ENCODE measurements at regions not wholly inside any gene's neighbourhood (a gene's known extent, or its start where the extent isn't known, plus 50 kb on each side); places are given as distances from the start of the nearest gene placed in this dataset.

DNA sequence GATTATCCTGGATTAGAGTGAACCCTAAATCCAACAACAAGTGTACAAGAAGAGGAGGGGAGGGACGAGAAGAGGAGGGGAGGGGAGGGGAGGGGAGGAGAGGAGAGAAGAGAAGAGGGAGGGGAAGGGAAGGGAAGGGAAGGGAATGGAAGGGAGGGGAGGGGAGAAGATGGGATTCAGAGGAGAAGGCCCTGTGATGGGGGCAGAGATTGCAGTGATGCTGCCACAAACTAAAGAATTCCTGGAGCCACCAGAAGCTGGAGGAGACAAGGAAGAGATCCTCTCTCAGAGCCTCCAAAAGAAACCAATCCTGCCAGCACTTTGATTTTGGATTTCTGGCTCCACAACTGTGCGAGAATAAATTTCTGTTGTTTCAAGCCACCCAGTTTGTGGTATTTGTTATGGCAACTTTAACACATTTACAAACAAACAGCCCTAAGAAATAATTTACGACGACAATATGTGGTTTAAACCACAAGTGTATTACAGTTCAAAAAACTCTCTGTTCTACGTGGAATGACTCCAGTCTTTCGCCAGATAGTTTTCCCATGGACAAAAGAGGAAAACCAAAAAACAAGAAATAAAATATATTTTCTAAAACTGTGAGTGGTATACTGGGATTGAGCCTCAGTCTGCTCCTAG is 235.4 kb downstream of the HDGFL1 start:
- H2AFZ ChIP-seq (ENCODE audit: low read depth, low read length): no peak overlapping the region

GRCh38 chr6:22807261-22807660 is 237.9 kb downstream of the HDGFL1 start:
- Histone ChIP-seq H3K27me3 (ENCODE audit: insufficient read depth, low read depth, low read length) (no peaks in the 10 kb centered on the region), H3K36me3 (ENCODE audit: insufficient read depth, low read length) (no peaks in the 10 kb centered on the region)
- TF ChIP-seq SMC3 (conservative IDR thresholded peaks at IDR 0.05; ENCODE audit: poor library complexity) (no peak), TAF1 (IDR thresholded peaks at IDR 0.05; ENCODE audit: low read depth) (no peak), EZH2 (IDR thresholded peaks at IDR 0.05; ENCODE audit: borderline replicate concordance, insufficient read depth, low read length, poor library complexity, severe bottlenecking) (no peak)

More for the DNA sequence above, 235.4 kb downstream of the HDGFL1 start:
- Histone ChIP-seq H4K20me1 (ENCODE audit: insufficient read depth) (no peaks in the 10 kb centered on the region), H3K36me3 (ENCODE audit: insufficient read depth, low read length) (no peaks in the 10 kb centered on the region), H3K79me2 (replicated peaks; ENCODE audit: insufficient read depth, low read length) (no peaks in the 10 kb centered on the region), H3K27me3 (ENCODE audit: insufficient read depth, low read depth, low read length) (no peaks in the 10 kb centered on the region), H3K9ac (ENCODE audit: low read length) (no peak overlapping the region), H3K4me3 (ENCODE audit: low read length) (no peak overlapping the region), H3K27ac (ENCODE audit: low read length) (no peak overlapping the region), H3K9me3 (ENCODE audit: low read length) (no peaks in the 10 kb centered on the region), H3F3A (ENCODE audit: insufficient read depth, low read length, poor library complexity, severe bottlenecking) (no peaks in the 10 kb centered on the region), H3K9me2 (ENCODE audit: insufficient read depth, low read length) (no peaks in the 10 kb centered on the region), H3K4me2 (ENCODE audit: low read length) (no peak overlapping the region)
- TF ChIP-seq POLR2AphosphoS5 (IDR thresholded peaks at IDR 0.05): no peak
- TF ChIP-seq EZH2 (IDR thresholded peaks at IDR 0.05; ENCODE audit: borderline replicate concordance, insufficient read depth, low read length, poor library complexity, severe bottlenecking): no peak
- TF ChIP-seq EP300 (conservative IDR thresholded peaks at IDR 0.05; ENCODE audit: poor library complexity, severe bottlenecking): no peak
- no peak for TF ChIP-seq REST (IDR thresholded peaks at IDR 0.05; ENCODE audit: borderline replicate concordance)
- TF ChIP-seq SMC3 (conservative IDR thresholded peaks at IDR 0.05; ENCODE audit: poor library complexity): no peak
- TF ChIP-seq RAD21 (conservative IDR thresholded peaks at IDR 0.05): no peak
- TF ChIP-seq, protein P1, sequence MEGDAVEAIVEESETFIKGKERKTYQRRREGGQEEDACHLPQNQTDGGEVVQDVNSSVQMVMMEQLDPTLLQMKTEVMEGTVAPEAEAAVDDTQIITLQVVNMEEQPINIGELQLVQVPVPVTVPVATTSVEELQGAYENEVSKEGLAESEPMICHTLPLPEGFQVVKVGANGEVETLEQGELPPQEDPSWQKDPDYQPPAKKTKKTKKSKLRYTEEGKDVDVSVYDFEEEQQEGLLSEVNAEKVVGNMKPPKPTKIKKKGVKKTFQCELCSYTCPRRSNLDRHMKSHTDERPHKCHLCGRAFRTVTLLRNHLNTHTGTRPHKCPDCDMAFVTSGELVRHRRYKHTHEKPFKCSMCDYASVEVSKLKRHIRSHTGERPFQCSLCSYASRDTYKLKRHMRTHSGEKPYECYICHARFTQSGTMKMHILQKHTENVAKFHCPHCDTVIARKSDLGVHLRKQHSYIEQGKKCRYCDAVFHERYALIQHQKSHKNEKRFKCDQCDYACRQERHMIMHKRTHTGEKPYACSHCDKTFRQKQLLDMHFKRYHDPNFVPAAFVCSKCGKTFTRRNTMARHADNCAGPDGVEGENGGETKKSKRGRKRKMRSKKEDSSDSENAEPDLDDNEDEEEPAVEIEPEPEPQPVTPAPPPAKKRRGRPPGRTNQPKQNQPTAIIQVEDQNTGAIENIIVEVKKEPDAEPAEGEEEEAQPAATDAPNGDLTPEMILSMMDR (IDR thresholded peaks at IDR 0.05; ENCODE audit: poor library complexity, severe bottlenecking): no peak
- no peak for TF ChIP-seq MXI1 (conservative IDR thresholded peaks at IDR 0.05; ENCODE audit: poor library complexity, severe bottlenecking)
- no peak for TF ChIP-seq TAF1 (IDR thresholded peaks at IDR 0.05; ENCODE audit: low read depth)

More at GRCh38 chr6:22807261-22807660, 237.9 kb downstream of the HDGFL1 start:
- no peak overlapping the region for H3K4me3 ChIP-seq (ENCODE audit: low read length)
- no peaks in the 10 kb centered on the region for H4K20me1 ChIP-seq (ENCODE audit: insufficient read depth)
- no peaks in the 10 kb centered on the region for H3K9me2 ChIP-seq (ENCODE audit: insufficient read depth, low read length)
- no peak overlapping the region for H3K9ac ChIP-seq (ENCODE audit: low read length)
- H3F3A ChIP-seq (ENCODE audit: insufficient read depth, low read length, poor library complexity, severe bottlenecking): no peaks in the 10 kb centered on the region
- H2AFZ ChIP-seq (ENCODE audit: low read depth, low read length): no peak overlapping the region
- no peaks in the 10 kb centered on the region for H3K79me2 ChIP-seq (replicated peaks; ENCODE audit: insufficient read depth, low read length)
- H3K4me2 ChIP-seq (ENCODE audit: low read length): no peak overlapping the region
- no peaks in the 10 kb centered on the region for H3K9me3 ChIP-seq (ENCODE audit: low read length)
- no peak overlapping the region for H3K27ac ChIP-seq (ENCODE audit: low read length)

Data from neural cell (in vitro differentiated cells).